GM03348 (cell line): ENCODE measurements at regions not wholly inside any gene's neighbourhood (a gene's known extent, or its start where the extent isn't known, plus 50 kb on each side); places are given as distances from the start of the nearest gene placed in this dataset.
"Not testable (repeated sequence)": the region's sequence is repeated elsewhere in the genome, so short reads cannot be mapped to it uniquely, and the experiment has no call there.

Source experiments
- DNase-seq: peaks from one replicate; pipeline ENCODE4 v3.0.0; 2012; ENCODE audit warnings: low spot score

DNA sequence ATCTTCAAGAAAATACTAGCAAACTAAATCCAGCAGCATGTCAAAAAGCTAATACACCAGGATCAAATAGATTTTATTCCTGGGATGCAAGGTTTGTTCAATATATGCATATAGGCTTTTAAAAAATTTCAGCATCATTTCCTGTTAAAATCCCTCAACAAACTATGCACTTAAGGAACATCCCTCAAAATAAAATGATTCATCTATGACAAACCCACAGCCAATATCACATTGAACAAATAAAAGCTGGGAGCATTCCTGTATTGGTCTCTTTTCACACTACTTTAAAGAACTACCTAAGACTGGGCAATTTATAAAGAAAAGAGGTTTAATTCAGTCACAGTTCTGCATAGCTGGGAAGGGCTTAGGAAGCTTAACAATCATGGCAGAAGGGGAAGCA is 726.7 kb downstream of the GRXCR1 start:
- DNase-seq, result no peak

- DNase-seq, result not testable (repeated sequence)
Observed at GRCh38 chr4:43637893-43638292, 745.4 kb downstream of the GRXCR1 start.

DNA sequence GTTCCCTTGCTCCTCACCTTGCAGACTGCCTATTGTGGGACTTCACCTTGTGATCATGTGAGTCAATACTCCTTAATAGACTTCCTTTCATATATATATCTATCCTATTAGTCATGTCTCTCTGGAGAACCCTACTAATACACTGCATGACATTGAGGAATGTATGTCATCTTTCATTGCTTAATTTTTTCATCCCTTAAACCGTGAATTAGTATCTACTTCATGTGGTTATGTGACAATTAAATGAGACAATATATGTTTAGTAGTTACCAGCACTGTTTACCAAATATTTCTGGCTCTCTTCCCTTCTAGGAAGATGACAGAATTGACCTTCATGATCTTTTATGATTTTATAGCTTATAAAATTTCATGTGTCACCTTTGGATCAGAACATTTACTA is 759.5 kb downstream of the GRXCR1 start:
- no peak for DNase-seq

- DNase-seq, result not testable (repeated sequence)
Observed at GRCh38 chr4:43659547-43659946, 767.0 kb downstream of the GRXCR1 start.

GRCh38 chr4:43672265-43672885 is 776.2 kb downstream of the KCTD8 start:
- not testable (repeated sequence) for DNase-seq

DNA sequence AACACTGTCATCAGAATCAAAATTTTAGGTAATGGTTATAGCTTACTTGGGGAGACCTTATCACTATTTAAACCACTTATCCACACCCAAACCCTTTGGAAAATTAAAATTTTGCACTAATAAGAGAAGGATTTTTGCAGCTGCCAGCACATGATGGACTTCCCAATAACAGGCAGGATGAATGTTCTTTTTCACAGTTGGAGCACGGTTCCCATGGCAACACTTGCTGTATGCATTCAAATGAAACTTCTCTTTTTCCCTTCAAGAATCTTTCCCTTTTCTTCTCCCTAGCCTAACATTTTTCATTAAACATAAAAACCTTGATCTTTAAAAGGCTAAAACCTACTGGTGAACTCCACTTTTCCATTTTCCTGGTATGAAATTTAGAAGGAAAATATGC is 768.2 kb downstream of the KCTD8 start:
- no peak for DNase-seq

DNA sequence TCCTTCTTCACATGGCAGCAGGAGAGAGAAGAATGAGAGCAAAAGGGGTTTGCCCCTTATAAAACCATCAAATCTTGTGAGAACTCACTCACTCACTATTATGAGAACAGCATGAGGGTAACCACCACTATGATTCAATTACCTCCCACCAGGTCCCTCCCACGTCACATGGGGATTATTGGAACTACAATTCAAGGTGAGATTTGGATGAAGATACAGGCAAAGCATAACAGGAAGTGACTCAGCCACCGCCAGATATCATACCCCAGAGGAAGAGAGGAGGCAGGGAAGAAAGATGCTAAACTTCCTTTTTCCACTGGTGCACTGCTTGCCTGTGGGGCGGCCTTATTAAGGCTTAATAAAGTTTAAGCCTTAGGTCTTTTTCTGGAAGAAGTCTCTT is 766.1 kb downstream of the KCTD8 start:
- no peak for DNase-seq

GRCh38 chr4:43690116-43690515 is 758.5 kb downstream of the KCTD8 start:
- DNase-seq, result no peak

DNA sequence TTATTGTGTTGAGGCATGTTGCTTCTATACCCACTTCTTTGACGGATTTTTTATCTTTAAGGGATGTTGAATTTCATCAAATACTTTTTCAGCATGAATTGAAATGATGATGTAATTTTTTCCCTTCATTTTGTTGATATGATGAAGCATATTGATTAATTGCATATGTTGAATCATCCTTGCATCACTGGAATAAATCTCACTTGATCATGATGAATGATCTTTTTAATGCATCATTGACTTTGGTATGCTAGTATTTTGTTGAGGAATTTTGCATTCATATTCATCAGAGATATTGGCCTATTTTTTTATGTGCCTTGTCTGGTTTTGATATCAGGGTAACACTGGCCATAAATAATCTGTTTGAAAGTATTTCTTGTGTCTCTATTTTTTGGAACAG is 754.7 kb downstream of the KCTD8 start:
- DNase-seq, result no peak

DNA sequence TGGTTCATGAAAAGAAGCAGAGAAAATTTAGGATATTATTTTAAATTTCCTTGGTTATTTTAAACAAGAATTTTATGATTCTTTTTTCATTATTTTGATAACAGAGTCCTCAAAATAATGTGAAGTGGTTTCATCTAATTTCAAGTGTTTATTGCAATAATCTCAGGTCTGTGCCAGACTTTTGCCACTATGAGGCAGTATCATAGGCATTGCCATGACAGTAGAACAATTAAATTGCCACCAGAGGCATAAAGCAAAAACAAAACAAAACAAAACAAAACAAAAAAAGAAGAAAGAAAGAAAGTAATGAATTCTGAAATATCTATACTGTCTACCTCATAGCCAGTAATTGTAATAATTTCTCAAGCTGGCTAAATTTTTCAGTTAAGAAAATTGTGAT is 739.2 kb downstream of the KCTD8 start:
- no peak for DNase-seq

GRCh38 chr4:43716721-43717395 is 731.8 kb downstream of the KCTD8 start:
- DNase-seq, result no peak

GRCh38 chr4:43718369-43718768 is 730.2 kb downstream of the KCTD8 start:
- DNase-seq, result no peak

- no peak for DNase-seq
Observed at GRCh38 chr4:43732829-43733426, 715.7 kb downstream of the KCTD8 start.

- no peak for DNase-seq
Observed at GRCh38 chr4:43742083-43742482, 706.5 kb downstream of the KCTD8 start.

DNA sequence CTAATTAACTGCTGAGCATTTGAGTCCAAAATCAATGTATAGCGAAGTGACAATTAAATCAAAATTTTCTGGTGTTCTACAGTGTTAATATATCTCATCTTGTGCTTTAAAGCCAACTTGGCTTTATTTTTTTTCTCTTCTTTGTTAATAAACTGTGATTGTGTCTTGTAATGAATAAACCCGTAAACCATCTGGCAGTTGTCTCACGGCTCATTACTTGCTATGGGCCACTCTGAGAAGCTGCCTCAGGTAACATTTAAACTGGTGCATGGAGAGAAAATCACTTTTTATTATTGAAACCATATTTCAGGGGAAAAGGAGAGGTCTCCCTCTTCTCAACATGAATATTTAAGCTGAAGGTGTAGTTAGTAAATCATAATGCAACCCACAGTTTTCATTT is 694.0 kb downstream of the KCTD8 start:
- DNase-seq, result no peak

GRCh38 chr4:43757147-43757546 is 691.5 kb downstream of the KCTD8 start:
- DNase-seq, result no peak

GRCh38 chr4:43758836-43759235 is 689.8 kb downstream of the KCTD8 start:
- DNase-seq, result no peak

DNA sequence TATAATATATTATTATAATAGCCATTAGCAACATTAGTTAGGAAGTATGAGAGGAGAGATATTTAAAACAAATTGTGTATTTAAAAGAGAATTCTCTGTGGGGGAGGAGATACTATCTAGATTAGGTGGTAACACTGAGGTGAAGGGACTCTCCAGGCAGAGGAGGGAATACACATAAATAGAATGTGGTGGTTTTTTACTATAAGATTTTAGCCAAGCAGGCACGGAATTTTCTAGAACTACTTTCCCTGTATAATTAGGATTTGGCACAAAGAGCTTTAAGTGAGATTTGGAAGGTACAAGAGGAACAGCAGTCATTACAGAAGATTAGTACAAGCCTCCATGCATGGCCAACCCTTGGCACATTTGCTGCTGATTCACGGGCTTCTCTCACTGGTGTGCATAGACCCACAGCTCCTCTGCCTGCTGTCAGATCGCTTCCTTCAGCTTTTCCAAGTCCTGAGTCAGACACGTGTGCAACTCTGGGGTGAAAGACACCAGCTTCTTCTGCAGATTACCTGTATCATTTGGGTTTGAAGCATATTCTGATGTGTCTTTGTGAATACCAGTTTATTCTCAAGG is 685.5 kb downstream of the KCTD8 start:
- no peak for DNase-seq

DNA sequence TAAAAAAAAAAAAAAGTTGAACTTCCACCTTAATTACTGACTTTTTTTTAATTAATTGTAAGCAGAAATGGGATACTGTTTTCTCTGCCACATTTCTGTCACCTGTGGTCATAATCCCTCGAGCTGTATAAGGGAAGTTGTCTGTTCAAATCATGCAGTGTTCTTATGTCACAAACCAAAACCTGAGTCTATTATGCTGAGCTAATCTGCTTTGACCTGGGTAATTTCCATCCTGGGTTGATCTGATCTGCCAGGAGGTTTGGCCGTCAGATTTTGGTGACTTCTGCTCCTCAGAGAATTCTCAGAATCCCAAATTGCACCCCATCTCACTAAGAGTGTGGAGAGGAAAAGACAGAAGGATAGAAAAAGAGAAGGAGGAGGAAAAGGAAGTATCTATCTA is 683.1 kb downstream of the KCTD8 start:
- DNase-seq, result no peak

DNA sequence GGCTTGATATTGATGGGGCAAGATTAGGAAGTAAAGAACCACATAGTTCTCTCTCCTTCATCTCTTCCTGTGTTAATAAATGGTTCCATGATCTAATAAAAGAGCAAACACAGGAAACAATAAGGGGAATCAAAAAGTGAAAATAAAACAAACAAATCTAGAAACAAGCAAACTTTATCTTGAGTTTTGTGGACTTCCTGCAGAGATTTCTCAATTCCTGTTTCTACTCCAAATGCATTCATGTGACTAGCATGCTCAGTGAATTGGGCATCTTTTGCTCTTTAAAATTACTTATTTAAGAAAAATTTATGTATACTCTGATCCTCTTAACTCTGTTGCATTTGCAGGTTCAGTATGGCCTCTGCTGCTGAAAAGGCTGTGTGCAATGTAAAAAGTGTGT is 682.0 kb downstream of the KCTD8 start:
- DNase-seq, result no peak

DNA sequence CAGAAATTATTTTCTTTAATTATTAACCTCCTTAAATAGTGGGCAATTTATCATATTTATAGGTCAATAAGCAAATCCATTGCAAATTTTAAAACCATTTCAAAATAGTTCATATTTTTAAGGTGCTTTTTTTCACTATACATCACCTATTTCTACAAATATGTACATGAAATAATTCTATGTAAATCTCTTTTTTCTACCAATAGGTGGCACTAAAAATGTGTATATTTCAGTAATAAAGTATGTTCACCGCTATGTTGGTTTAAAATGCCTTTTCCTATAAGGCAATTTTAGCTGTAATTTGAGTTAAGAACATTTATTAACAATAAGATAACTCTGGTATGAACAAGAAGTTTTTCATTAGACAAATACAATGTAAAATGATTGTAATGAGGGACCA is 672.2 kb downstream of the KCTD8 start:
- DNase-seq, result no peak

- no peak for DNase-seq
Observed at GRCh38 chr4:43778187-43778915, 670.3 kb downstream of the KCTD8 start.

DNA sequence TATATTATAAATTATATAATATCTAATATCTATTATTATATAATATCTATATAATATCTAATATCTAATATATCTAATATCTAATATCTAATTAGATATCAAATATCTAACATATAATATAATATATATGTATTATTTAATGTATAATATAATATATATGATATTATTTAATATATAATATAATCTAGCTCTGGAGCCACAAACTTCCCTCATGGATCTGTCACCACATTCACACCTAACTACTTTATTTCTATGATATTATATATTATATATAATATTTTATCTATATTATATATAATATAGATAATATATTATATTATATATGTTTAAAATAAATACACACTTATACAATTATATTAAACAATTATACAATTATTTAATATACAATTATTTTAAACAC is 667.5 kb downstream of the KCTD8 start:
- DNase-seq, result no peak
